ENCODE measurements at regions not wholly inside any gene's neighbourhood (a gene's known extent, or its start where the extent isn't known, plus 50 kb on each side); places are given as distances from the start of the nearest gene placed in this dataset.

- no peak for DNase-seq (ENCODE audit: low spot score)
These were observed 378.8 kb downstream of the QKI start for GRCh38 chr6:163793011-163793983.

- DNase-seq (ENCODE audit: low spot score), result no peak
These were observed 375.8 kb downstream of the QKI start for GRCh38 chr6:163790266-163790840.

- no peak for DNase-seq (ENCODE audit: low spot score)
These were observed 374.8 kb downstream of the QKI start for GRCh38 chr6:163789199-163789810.

- DNase-seq (ENCODE audit: low spot score), result no peak
These were observed 372.6 kb downstream of the QKI start for GRCh38 chr6:163786995-163787671.

- DNase-seq (ENCODE audit: low spot score), result no peak
These were observed 368.0 kb downstream of the QKI start for GRCh38 chr6:163782436-163783003.

- no peak for DNase-seq (ENCODE audit: low spot score)
These were observed 366.5 kb downstream of the QKI start for GRCh38 chr6:163780994-163781393.

GRCh38 chr6:163779727-163780284 lies 365.3 kb downstream of the QKI start:
- DNase-seq (ENCODE audit: low spot score), result no peak

GRCh38 chr6:163777716-163778115 lies 363.2 kb downstream of the QKI start:
- no peak for DNase-seq (ENCODE audit: low spot score)

- no peak for DNase-seq (ENCODE audit: low spot score)
These were observed 362.6 kb downstream of the QKI start for GRCh38 chr6:163776906-163777686.

- no peak for DNase-seq (ENCODE audit: low spot score)
These were observed 361.8 kb downstream of the QKI start for GRCh38 chr6:163776196-163776905.

- DNase-seq (ENCODE audit: low spot score), result no peak
These were observed 360.8 kb downstream of the QKI start for GRCh38 chr6:163775313-163775712.

- no peak for DNase-seq (ENCODE audit: low spot score)
These were observed 360.0 kb downstream of the QKI start for GRCh38 chr6:163774485-163774884.

GRCh38 chr6:163773646-163774045 lies 359.1 kb downstream of the QKI start:
- no peak for DNase-seq (ENCODE audit: low spot score)

- DNase-seq (ENCODE audit: low spot score), result no peak
These were observed 358.2 kb downstream of the QKI start for GRCh38 chr6:163772701-163773100.

GRCh38 chr6:163771180-163771579 lies 356.7 kb downstream of the QKI start:
- no peak for DNase-seq (ENCODE audit: low spot score)

- no peak for DNase-seq (ENCODE audit: low spot score)
These were observed 354.4 kb downstream of the QKI start for GRCh38 chr6:163768905-163769304.

GRCh38 chr6:163766936-163767335 lies 352.4 kb downstream of the QKI start:
- DNase-seq (ENCODE audit: low spot score), result no peak

GRCh38 chr6:163765335-163765734 lies 350.8 kb downstream of the QKI start:
- no peak for DNase-seq (ENCODE audit: low spot score)

GRCh38 chr6:163764565-163764964 lies 350.0 kb downstream of the QKI start:
- no peak for DNase-seq (ENCODE audit: low spot score)

GRCh38 chr6:163761481-163761880 lies 347.0 kb downstream of the QKI start:
- no peak for DNase-seq (ENCODE audit: low spot score)

All from HuH-7.5 (cell line).